Fibroblast of lung (primary cell): ENCODE measurements at regions not wholly inside any gene's neighbourhood (a gene's known extent, or its start where the extent isn't known, plus 50 kb on each side); places are given as distances from the start of the nearest gene placed in this dataset.

Experiments
- CTCF ChIP-seq, 2 donors: IDR thresholded peaks in 1 of 2; conservative IDR thresholded peaks in 1 of 2; 1 replicate in 1 of 2; 2 replicates in 1 of 2; pipeline ENCODE4 v1.5.1; 2011 to 2012; ENCODE audit warnings: low read length in 2 of 2, control low read depth in 1 of 2, inconsistent platforms in 1 of 2, low read depth in 1 of 2, mild to moderate bottlenecking in 1 of 2
- EZH2 ChIP-seq: IDR thresholded peaks from 2 replicates; pipeline ENCODE4 v1.5.1; 2012; ENCODE audit warnings: low read length, control low read depth, mild to moderate bottlenecking; ENCODE audit errors: missing control alignments

- TF ChIP-seq CTCF (conservative IDR thresholded peaks at IDR 0.05 in 1 of 2, IDR thresholded peaks at IDR 0.05 in 1 of 2; ENCODE audit: low read depth in 1 of 2, low read length in 2 of 2) (no peak), EZH2 (no peak)
Measured at GRCh38 chr10:30185341-30185740, 126.0 kb upstream of the JCAD start.
